ENCODE measurements at regions not wholly inside any gene's neighbourhood (a gene's known extent, or its start where the extent isn't known, plus 50 kb on each side); places are given as distances from the start of the nearest gene placed in this dataset.

DNA sequence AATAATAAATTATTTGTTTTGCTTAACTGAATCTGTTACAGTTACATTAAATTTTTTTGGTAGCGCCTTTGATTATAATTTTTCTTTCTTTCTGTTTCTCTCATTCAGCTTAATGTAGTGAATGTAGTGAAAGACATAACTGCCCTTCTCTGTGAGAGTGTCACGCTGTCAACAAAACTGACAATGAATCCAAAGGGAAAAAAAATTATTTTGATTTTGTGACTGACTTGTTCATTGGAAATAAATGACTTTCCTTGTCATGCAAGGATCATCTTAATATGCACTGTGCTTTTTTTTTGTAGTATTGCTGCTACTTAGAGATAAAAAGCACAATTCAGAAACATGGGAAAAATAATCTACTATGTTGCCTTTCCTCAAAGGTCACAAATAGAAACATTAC, 1196.4 kb downstream of the PCDH17 start:
- TF ChIP-seq CTCF (IDR thresholded peaks at IDR 0.05) (no peak), POLR2A (IDR thresholded peaks at IDR 0.05) (no peak)

All from tibial nerve (tissue), 3 donors.